OCI-LY1 (cell line): ENCODE measurements at regions not wholly inside any gene's neighbourhood (a gene's known extent, or its start where the extent isn't known, plus 50 kb on each side); places are given as distances from the start of the nearest gene placed in this dataset.

Source experiments
- H2AFZ ChIP-seq: fragments of 200-600 bp; sonication (generic), shearing (Covaris generic); 2 replicates; pipeline ENCODE4 v1.6.0; 2014; ENCODE audit warnings: antibody characterized with exemption, mild to moderate bottlenecking, low read length
- H3F3A ChIP-seq: fragments of 200-600 bp; sonication (generic), shearing (Covaris generic); 2 replicates; pipeline ENCODE4 v1.6.0; 2014; ENCODE audit warnings: mild to moderate bottlenecking, antibody characterized with exemption, low read length, moderate library complexity; ENCODE audit not compliant: insufficient read depth
- H3K27ac ChIP-seq: fragments of 200-600 bp; sonication (generic); 2 replicates; pipeline ENCODE4 v1.5.1; 2014; ENCODE audit warnings: low read length, mixed run types, mild to moderate bottlenecking, low read depth; ENCODE audit not compliant: poor library complexity, severe bottlenecking
- H3K27me3 ChIP-seq: fragments of 200-600 bp; sonication (generic); 2 replicates; pipeline ENCODE4 v1.6.0; 2014; ENCODE audit warnings: antibody characterized with exemption, mild to moderate bottlenecking, low read length, moderate library complexity; ENCODE audit not compliant: insufficient read depth
- H3K36me3 ChIP-seq: fragments of 200-600 bp; sonication (generic); 2 replicates; pipeline ENCODE4 v1.6.1; 2014; ENCODE audit warnings: mild to moderate bottlenecking, antibody characterized with exemption, low read length, moderate library complexity, mixed read lengths; ENCODE audit not compliant: insufficient read depth
- H3K4me1 ChIP-seq: fragments of 200-600 bp; sonication (generic); 2 replicates; pipeline ENCODE4 v1.5.1; 2014; ENCODE audit warnings: mild to moderate bottlenecking, low read length, moderate library complexity; ENCODE audit not compliant: insufficient read depth, severe bottlenecking
- H3K4me2 ChIP-seq: fragments of 200-600 bp; sonication (generic), shearing (Covaris generic); 2 replicates; pipeline ENCODE4 v1.6.1; 2014; ENCODE audit warnings: low read length
- H3K4me3 ChIP-seq: fragments of 200-600 bp; sonication (generic); 2 replicates; pipeline ENCODE4 v1.5.1; 2014; ENCODE audit warnings: low read length, low read depth, mild to moderate bottlenecking, mixed read lengths; ENCODE audit not compliant: poor library complexity, severe bottlenecking
- H3K79me2 ChIP-seq: fragments of 200-600 bp; shearing (Covaris generic); 2 replicates; pipeline ENCODE4 v1.6.1; 2016; ENCODE audit warnings: mixed run types, low read length, mixed read lengths; ENCODE audit not compliant: insufficient read depth
- H3K9ac ChIP-seq: fragments of 200-600 bp; sonication (generic), shearing (Covaris generic); 2 replicates; pipeline ENCODE4 v1.6.1; 2014; ENCODE audit warnings: mild to moderate bottlenecking, low read length, mixed read lengths
- H3K9me2 ChIP-seq: fragments of 200-600 bp; sonication (generic), shearing (Covaris generic); 2 replicates; pipeline ENCODE4 v1.6.1; 2014; ENCODE audit warnings: low read depth, mild to moderate bottlenecking, low read length, mixed read lengths
- H3K9me3 ChIP-seq: fragments of 200-600 bp; shearing (Covaris generic); 2 replicates; pipeline ENCODE4 v1.6.1; 2014; ENCODE audit warnings: low read length, mixed read lengths
- H4K20me1 ChIP-seq: fragments of 200-600 bp; sonication (generic), shearing (Covaris generic); 2 replicates; pipeline ENCODE4 v1.6.0; 2016; ENCODE audit warnings: mild to moderate bottlenecking, low read length; ENCODE audit not compliant: insufficient read depth
- EZH2 ChIP-seq: fragments of 200-600 bp; sonication (generic), shearing (Covaris generic); IDR thresholded peaks from 2 replicates; pipeline ENCODE4 v1.8.0; 2017; ENCODE audit warnings: borderline replicate concordance, mixed run types, mild to moderate bottlenecking, antibody characterized with exemption, low read length, moderate library complexity, mixed read lengths
- TF ChIP-seq, protein P1 (sequence below): fragments of 200-600 bp; sonication (generic), shearing (Covaris generic); IDR thresholded peaks from 2 replicates; pipeline ENCODE4 v1.5.1; 2017; ENCODE audit warnings: mild to moderate bottlenecking, antibody characterized with exemption, low read length, moderate library complexity, mixed read lengths

DNA sequence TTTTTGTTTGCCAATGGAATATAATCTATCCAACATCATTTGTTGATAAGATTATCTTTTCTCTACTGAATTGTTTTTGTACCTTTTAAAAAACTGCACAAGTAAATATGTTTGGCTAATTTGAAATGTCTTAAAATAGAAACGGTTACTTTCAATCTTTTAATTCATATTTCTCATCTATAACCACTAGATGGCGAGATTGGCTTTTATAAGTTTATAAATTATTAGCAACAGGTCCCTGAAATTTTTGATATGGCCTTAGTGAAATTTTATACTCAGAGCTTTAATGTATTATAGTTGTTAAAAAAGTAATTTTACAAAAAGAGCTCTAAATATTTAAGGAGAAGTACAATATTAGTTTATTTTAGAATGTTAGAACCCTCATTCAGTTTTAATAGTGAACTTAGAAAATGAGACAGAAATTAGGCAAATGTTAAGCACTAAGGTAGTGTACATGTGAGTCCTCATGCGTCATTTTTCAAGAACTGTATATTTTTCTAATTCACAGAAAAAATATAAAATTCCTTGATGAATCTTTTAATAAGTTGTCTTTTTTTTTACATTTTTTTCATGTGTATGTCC, 592.5 kb downstream of the ARL4A start:
- Histone ChIP-seq H3K9me2 (no peaks in the 10 kb centered on the region), H3K36me3 (no peaks in the 10 kb centered on the region), H4K20me1 (no peaks in the 10 kb centered on the region), H3K9ac (no peak overlapping the region), H3K27me3 (no peaks in the 10 kb centered on the region), H3K27ac (no peak overlapping the region), H3K4me3 (no peak overlapping the region), H2AFZ (peak overlapping the region; percentile 53; the same call in 1 of the 2 replicates), H3K4me1 (peaks cover 23% of the 10 kb centered on the region), H3K9me3 (peaks cover 4% of the 10 kb centered on the region; the same call in 1 of the 2 replicates), H3K4me2 (no peak overlapping the region), H3F3A (no peaks in the 10 kb centered on the region), H3K79me2 (no peaks in the 10 kb centered on the region)
- TF ChIP-seq, protein P1, sequence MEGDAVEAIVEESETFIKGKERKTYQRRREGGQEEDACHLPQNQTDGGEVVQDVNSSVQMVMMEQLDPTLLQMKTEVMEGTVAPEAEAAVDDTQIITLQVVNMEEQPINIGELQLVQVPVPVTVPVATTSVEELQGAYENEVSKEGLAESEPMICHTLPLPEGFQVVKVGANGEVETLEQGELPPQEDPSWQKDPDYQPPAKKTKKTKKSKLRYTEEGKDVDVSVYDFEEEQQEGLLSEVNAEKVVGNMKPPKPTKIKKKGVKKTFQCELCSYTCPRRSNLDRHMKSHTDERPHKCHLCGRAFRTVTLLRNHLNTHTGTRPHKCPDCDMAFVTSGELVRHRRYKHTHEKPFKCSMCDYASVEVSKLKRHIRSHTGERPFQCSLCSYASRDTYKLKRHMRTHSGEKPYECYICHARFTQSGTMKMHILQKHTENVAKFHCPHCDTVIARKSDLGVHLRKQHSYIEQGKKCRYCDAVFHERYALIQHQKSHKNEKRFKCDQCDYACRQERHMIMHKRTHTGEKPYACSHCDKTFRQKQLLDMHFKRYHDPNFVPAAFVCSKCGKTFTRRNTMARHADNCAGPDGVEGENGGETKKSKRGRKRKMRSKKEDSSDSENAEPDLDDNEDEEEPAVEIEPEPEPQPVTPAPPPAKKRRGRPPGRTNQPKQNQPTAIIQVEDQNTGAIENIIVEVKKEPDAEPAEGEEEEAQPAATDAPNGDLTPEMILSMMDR = peak; percentile 50; the same call in 1 of the 2 replicates
- no peak for TF ChIP-seq EZH2

DNA sequence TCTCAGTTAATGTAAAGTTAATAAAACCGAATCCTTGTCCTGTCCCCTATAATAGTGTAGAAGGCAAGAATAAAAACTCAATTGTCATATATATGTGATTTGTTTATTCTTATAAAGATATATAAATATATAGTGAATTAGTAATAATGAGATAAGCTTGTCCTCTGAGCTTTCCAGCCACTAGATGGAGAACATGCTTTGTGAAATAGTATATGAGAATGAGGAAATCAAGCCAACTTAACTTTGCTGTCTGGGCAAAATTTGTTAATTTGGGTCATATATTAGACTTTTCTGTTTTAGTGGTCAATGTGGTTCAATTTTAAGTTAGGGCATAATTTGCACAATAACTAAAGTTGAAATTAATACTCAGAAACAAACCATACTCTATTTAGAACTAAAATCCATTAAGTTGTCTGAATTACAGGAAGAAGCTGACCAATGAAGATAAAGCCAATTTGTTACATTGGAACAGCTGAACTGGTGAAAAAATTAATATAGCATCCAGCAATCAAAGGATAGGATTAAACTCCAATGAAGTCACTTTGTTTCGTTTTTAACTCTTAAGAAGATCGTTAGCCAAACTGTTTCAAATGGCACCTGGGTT, 595.0 kb downstream of the ARL4A start:
- no peak for TF ChIP-seq EZH2
- TF ChIP-seq, protein P1 = peak; percentile 58
- peaks cover 38% of the 10 kb centered on the region for H3K4me1 ChIP-seq
- no peaks in the 10 kb centered on the region for H4K20me1 ChIP-seq
- no peaks in the 10 kb centered on the region for H3F3A ChIP-seq
- H3K27ac ChIP-seq = peak overlapping the region; percentile 57
- 0 out of 2 replicates have a peak, but pooled peaks cover 7% of the 10 kb centered on the region for H3K9me3 ChIP-seq
- no peaks in the 10 kb centered on the region for H3K9me2 ChIP-seq
- H3K9ac ChIP-seq = no peak overlapping the region
- no peaks in the 10 kb centered on the region for H3K27me3 ChIP-seq
- H3K4me2 ChIP-seq = no peak overlapping the region
- H3K36me3 ChIP-seq = no peaks in the 10 kb centered on the region
- no peak overlapping the region for H3K4me3 ChIP-seq
- H3K79me2 ChIP-seq = no peaks in the 10 kb centered on the region
- peak overlapping the region; percentile 76; the same call in 1 of the 2 replicates for H2AFZ ChIP-seq

DNA sequence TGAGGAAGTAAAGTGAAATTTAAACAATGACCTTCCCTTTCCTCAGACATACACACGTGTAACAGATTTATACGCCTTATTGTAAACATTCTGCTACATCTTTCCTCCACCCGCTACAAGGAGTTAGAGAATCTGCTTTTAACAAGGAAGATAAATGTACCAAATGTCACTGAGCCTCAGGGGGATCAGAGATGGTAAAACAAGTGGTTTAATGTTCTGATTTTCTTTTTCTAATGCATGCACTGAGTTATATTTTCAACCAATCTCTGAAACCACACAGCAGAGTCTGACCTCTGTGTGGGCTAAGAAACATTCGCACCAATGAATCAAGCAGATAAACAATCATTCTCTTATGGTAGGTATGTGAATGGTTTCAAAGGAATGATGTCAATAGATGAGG, 599.5 kb downstream of the ARL4A start:
- Histone ChIP-seq H3K36me3 (no peaks in the 10 kb centered on the region), H4K20me1 (no peaks in the 10 kb centered on the region), H3K4me3 (no peak overlapping the region), H2AFZ (peak overlapping the region; percentile 75), H3K27ac (peak overlapping the region; percentile 62), H3K9me2 (no peaks in the 10 kb centered on the region), H3K4me1 (peaks cover 24% of the 10 kb centered on the region), H3K27me3 (no peaks in the 10 kb centered on the region), H3K4me2 (peak overlapping the region; percentile 51), H3K9me3 (peaks cover 7% of the 10 kb centered on the region; the same call in 1 of the 2 replicates), H3K79me2 (no peaks in the 10 kb centered on the region), H3F3A (no peaks in the 10 kb centered on the region), H3K9ac (peak overlapping the region; percentile 5; the same call in 1 of the 2 replicates)
- TF ChIP-seq EZH2 = no peak
- TF ChIP-seq, protein P1 = no peak
